ENCODE measurements at regions not wholly inside any gene's neighbourhood (a gene's known extent, or its start where the extent isn't known, plus 50 kb on each side); places are given as distances from the start of the nearest gene placed in this dataset.
A peak's percentile ranks its signal among the peaks of the same experiment; 100 is the strongest.
"Not testable (repeated sequence)": the region's sequence is repeated elsewhere in the genome, so short reads cannot be mapped to it uniquely, and the experiment has no call there.

- peak; percentile 100 for ATAC-seq
Measured at GRCh38 chr3:75434913-75435793, 229.0 kb upstream of the FRG2C start.

GRCh38 chr3:75435794-75436400, 228.2 kb upstream of the FRG2C start:
- not testable (repeated sequence) for ATAC-seq; DNase-seq (ENCODE audit: low spot score)

More at GRCh38 chr3:75434913-75435793, 229.0 kb upstream of the FRG2C start:
- DNase-seq (ENCODE audit: low spot score): peak; percentile 99

GRCh38 chr3:75440986-75441385, 223.1 kb upstream of the FRG2C start:
- not testable (repeated sequence) for ATAC-seq; DNase-seq (ENCODE audit: low spot score)

GRCh38 chr3:75444634-75445033, 219.5 kb upstream of the FRG2C start:
- not testable (repeated sequence) for ATAC-seq; DNase-seq (ENCODE audit: low spot score)

DNA sequence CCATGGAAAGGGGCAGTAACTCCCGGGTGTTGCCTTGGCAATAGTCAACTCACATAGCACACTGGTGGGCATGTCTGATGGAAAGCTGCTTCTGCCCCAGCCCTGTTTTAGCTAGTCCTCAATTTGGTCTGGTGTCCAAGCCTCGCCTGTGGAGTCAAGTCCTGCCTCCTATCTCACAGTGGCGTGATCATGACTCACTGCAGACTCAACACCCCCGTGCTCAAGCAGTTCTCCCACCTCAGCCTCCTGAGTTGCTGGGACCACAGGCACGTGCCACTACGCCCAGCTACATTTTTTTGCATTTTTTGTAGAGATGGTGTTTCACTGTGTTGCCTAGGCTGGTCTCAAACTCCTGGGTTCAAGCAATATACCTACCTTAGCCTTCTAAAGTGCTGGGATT, 218.9 kb upstream of the FRG2C start:
- ATAC-seq; DNase-seq (ENCODE audit: low spot score): not testable (repeated sequence)

GRCh38 chr3:75446948-75447347, 217.2 kb upstream of the FRG2C start:
- not testable (repeated sequence) for ATAC-seq; DNase-seq (ENCODE audit: low spot score)

GRCh38 chr3:75453328-75453727, 210.8 kb upstream of the FRG2C start:
- DNase-seq (ENCODE audit: low spot score): peak; percentile 48
- ATAC-seq: not testable (repeated sequence)

DNA sequence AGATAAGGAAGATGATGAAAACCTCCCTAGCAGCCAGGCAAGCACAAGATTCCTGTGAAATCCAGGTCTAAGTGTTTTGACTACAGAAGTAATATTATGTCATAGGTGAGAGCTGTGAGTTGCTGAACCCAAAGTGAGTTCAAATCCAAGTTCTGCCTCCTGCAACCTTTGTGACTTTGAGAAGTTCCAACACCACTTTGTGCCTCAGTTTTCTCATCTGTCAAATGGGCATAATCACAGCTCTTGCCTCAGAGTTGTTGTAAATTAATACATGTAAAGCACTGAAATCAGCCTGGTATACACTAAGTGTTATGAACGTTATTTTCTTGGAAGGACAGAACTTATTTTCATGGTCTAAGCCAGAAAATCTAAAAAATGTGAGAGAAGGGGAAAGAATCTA, 210.3 kb upstream of the FRG2C start:
- not testable (repeated sequence) for DNase-seq (ENCODE audit: low spot score); ATAC-seq

- DNase-seq (ENCODE audit: low spot score); ATAC-seq: not testable (repeated sequence)
Measured at GRCh38 chr3:75474530-75474929, 189.6 kb upstream of the FRG2C start.

DNA sequence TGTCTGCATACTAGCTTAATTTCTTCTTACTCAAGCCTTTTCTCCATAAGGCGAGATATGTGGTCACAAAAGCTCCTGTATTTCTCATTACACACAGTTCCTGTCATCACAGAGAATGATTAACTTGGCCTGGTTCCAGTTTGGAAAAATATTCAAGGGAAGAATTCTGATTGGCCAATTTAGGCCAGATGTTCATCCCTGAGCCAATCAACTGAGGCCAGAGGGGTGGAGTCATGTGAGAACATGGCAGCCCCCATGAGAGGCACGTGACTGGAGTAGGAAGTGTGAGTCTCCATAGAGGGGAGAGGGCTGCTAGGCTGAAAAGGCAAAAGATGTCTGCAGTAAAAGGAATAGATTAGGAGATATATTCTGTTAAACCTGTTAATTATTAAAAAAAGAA, 167.5 kb upstream of the FRG2C start:
- ATAC-seq; DNase-seq (ENCODE audit: low spot score): not testable (repeated sequence)

GRCh38 chr3:75500357-75500756, 163.8 kb upstream of the FRG2C start:
- not testable (repeated sequence) for DNase-seq (ENCODE audit: low spot score)

GRCh38 chr3:75502171-75502570, 162.0 kb upstream of the FRG2C start:
- not testable (repeated sequence) for DNase-seq (ENCODE audit: low spot score); ATAC-seq

More at GRCh38 chr3:75500357-75500756, 163.8 kb upstream of the FRG2C start:
- ATAC-seq: not testable (repeated sequence)

GRCh38 chr3:75502769-75503756, 161.1 kb upstream of the FRG2C start:
- DNase-seq (ENCODE audit: low spot score); ATAC-seq: not testable (repeated sequence)

DNA sequence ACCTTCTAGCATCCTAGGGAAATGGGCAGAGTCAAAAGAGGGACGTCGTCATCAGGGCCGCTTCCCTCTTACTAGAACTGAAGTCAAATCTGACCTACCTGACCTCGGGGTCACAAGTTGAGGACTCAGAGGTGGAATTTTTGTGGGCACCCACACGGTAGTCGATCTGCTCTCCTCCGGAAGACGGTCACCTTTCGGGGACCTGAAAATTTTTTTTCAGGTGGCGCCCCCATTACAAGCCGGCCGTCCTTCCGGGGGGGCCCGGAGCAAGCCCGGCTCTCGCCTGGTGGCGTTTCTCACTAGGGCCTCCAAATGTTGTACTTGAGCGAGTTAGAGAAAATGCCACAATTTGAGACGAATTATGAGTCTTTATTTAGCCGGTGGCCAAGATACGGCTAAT, 157.5 kb upstream of the FRG2C start:
- ATAC-seq: no peak
- DNase-seq (ENCODE audit: low spot score): no peak

- ATAC-seq; DNase-seq (ENCODE audit: low spot score): not testable (repeated sequence)
Measured at GRCh38 chr3:75507956-75508355, 156.2 kb upstream of the FRG2C start.

- not testable (repeated sequence) for ATAC-seq; DNase-seq (ENCODE audit: low spot score)
Measured at GRCh38 chr3:75527657-75528056, 136.5 kb upstream of the FRG2C start.

GRCh38 chr3:75552095-75552494, 112.0 kb upstream of the FRG2C start:
- ATAC-seq; DNase-seq (ENCODE audit: low spot score): not testable (repeated sequence)

- not testable (repeated sequence) for DNase-seq (ENCODE audit: low spot score); ATAC-seq
Measured at GRCh38 chr3:75564427-75564826, 99.7 kb upstream of the FRG2C start.

GRCh38 chr3:75572303-75572702, 91.8 kb upstream of the FRG2C start:
- ATAC-seq; DNase-seq (ENCODE audit: low spot score): not testable (repeated sequence)

- not testable (repeated sequence) for ATAC-seq; DNase-seq (ENCODE audit: low spot score)
Measured at GRCh38 chr3:75579091-75579490, 85.0 kb upstream of the FRG2C start.

Measured in left lobe of liver (tissue), 2 donors.